Activated CD4-positive, alpha-beta T cell treated with anti-CD3 and anti-CD28 coated beads for 36 hours (primary cell): ENCODE measurements at regions not wholly inside any gene's neighbourhood (a gene's known extent, or its start where the extent isn't known, plus 50 kb on each side); places are given as distances from the start of the nearest gene placed in this dataset.

Source experiments
- ATAC-seq: fragments of 200-7000 bp; cut with Tn5 transposase; one replicate; pipeline ENCODE4 v1.10.0; 2021; ENCODE audit warnings: mild to moderate bottlenecking, moderate library complexity
- CTCF ChIA-PET: fragments of 350-600 bp; sonication (Branson Sonifier 250); formaldehyde crosslinking; loops from one replicate; lab custom pipeline; 2021; ENCODE audit warnings: antibody characterized with exemption; lab: Charles Lee
- POLR2A ChIA-PET: fragments of 350-600 bp; sonication (Branson Sonifier 250); formaldehyde crosslinking; loops from one replicate; lab custom pipeline; 2021; ENCODE audit warnings: antibody characterized with exemption, inconsistent platforms; lab: Charles Lee
- DNase-seq: peaks from one replicate; pipeline ENCODE4 v3.0.0-alpha.2; 2020
- H3K27ac Mint-ChIP-seq: one replicate; pipeline ENCODE4 v1.8.0; 2021; ENCODE audit warnings: mixed read lengths
- H3K27me3 Mint-ChIP-seq: one replicate; pipeline ENCODE4 v1.8.0; 2021; ENCODE audit warnings: mixed read lengths
- H3K36me3 Mint-ChIP-seq: one replicate; pipeline ENCODE4 v1.8.0; 2021; ENCODE audit warnings: low read depth, mixed read lengths
- H3K4me1 Mint-ChIP-seq: one replicate; pipeline ENCODE4 v1.8.0; 2021; ENCODE audit warnings: mixed read lengths
- H3K4me3 Mint-ChIP-seq: one replicate; pipeline ENCODE4 v1.8.0; 2021; ENCODE audit warnings: mild to moderate bottlenecking, moderate library complexity, mixed read lengths
- H3K9me3 Mint-ChIP-seq: one replicate; pipeline ENCODE4 v1.8.0; 2021; ENCODE audit warnings: low read depth, mixed read lengths
- intact Hi-C, 2 experiments: fragments of 100-400 bp; cut with DNase I in 1 of 2; cut with micrococcal nuclease in 1 of 2; formaldehyde crosslinking; loops; one replicate each; pipeline versions ENCODE4 v1.14.2 to v1.15.1; 2022 to 2024; cut with DNase I, micrococcal nuclease

- Mint-ChIP-seq H3K27me3 (no peaks in the 10 kb centered on the region), H3K36me3 (no peaks in the 10 kb centered on the region), H3K4me3 (no peak overlapping the region), H3K9me3 (no peaks in the 10 kb centered on the region), H3K27ac (no peak overlapping the region), H3K4me1 (no peaks in the 10 kb centered on the region)
- intact Hi-C loops: no loop called here
- CTCF ChIA-PET: no interaction called here
- DNase-seq: no peak
- no peak for ATAC-seq
- POLR2A ChIA-PET: no interaction called here
Observed at GRCh38 chr1:79374397-79374796, 367.9 kb upstream of the ADGRL4 start.

- DNase-seq (no peak), ATAC-seq (no peak)
- intact Hi-C loops: no loop called here
- POLR2A ChIA-PET: no interaction called here
- Mint-ChIP-seq H3K9me3 (no peaks in the 10 kb centered on the region), H3K27me3 (no peaks in the 10 kb centered on the region), H3K36me3 (no peaks in the 10 kb centered on the region), H3K27ac (no peak overlapping the region), H3K4me1 (no peaks in the 10 kb centered on the region), H3K4me3 (no peak overlapping the region)
- CTCF ChIA-PET: no interaction called here
Observed at GRCh38 chr1:79373481-79374125, 367.1 kb upstream of the ADGRL4 start.

DNA sequence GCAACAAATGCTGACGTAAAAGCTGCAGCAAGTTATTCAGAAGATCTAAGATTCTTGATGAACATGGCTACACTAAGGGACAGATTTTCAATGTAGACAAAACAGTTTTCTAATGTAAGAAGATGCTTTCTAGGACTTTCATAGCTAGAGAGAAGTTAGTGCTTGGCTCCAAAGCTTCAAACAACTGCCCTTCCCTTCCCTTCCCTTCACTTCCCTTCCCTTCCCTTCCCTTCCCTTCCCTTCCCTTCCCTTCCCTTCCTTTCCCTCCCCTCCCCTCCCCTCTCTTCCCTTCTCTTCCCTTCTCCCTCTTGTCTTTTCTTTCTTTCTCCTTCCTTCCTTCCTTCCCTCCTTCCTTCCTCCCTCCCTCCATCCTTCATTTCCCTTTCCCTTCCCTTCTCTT is 365.3 kb upstream of the ADGRL4 start:
- Mint-ChIP-seq H3K4me1 (no peaks in the 10 kb centered on the region), H3K4me3 (no peak overlapping the region), H3K9me3 (no peaks in the 10 kb centered on the region), H3K27ac (no peak overlapping the region), H3K27me3 (no peaks in the 10 kb centered on the region), H3K36me3 (no peaks in the 10 kb centered on the region)
- POLR2A ChIA-PET: no interaction called here
- no peak for DNase-seq
- ATAC-seq: no peak
- CTCF ChIA-PET: no interaction called here
- intact Hi-C loops: no loop called here

GRCh38 chr1:79369091-79369490 is 362.6 kb upstream of the ADGRL4 start:
- CTCF ChIA-PET: interaction anchor here (1.5 kb wide), 1 partner anchor 16 kb away, joined by 8 read pairs; no protein-coding TSS in a partner anchor
- no peaks in the 10 kb centered on the region for H3K27me3 Mint-ChIP-seq
- ATAC-seq (no peak), DNase-seq (no peak)
- no peak overlapping the region for H3K27ac Mint-ChIP-seq
- intact Hi-C loops: no loop called here
- H3K4me1 Mint-ChIP-seq: no peaks in the 10 kb centered on the region
- H3K36me3 Mint-ChIP-seq: no peaks in the 10 kb centered on the region
- H3K4me3 Mint-ChIP-seq: no peak overlapping the region
- POLR2A ChIA-PET: no interaction called here
- H3K9me3 Mint-ChIP-seq: no peaks in the 10 kb centered on the region

DNA sequence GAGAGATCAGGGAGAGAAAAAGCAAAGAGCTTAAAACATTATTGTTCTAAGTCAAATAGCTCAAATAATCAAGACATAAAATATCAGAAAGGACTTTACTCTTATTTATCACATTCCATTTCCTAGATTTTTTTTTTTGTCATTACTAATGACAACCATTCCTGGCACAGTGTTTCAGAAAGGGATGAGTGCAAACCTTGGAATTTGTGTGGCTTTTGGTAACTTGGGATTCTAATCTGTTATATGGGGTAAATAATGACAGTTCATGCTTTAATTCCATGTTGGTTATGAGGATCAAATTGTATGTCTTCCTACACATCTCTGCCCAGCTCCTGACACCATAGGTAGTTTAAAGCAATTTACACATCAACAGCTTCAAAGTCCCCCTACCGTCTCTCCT is 358.4 kb upstream of the ADGRL4 start:
- intact Hi-C loops: no loop called here
- no peaks in the 10 kb centered on the region for H3K4me1 Mint-ChIP-seq
- no peaks in the 10 kb centered on the region for H3K9me3 Mint-ChIP-seq
- no peaks in the 10 kb centered on the region for H3K27me3 Mint-ChIP-seq
- ChIA-PET POLR2A (no interaction called here), CTCF (no interaction called here)
- H3K27ac Mint-ChIP-seq: no peak overlapping the region
- H3K4me3 Mint-ChIP-seq: no peak overlapping the region
- no peaks in the 10 kb centered on the region for H3K36me3 Mint-ChIP-seq
- DNase-seq (no peak), ATAC-seq (no peak)

DNA sequence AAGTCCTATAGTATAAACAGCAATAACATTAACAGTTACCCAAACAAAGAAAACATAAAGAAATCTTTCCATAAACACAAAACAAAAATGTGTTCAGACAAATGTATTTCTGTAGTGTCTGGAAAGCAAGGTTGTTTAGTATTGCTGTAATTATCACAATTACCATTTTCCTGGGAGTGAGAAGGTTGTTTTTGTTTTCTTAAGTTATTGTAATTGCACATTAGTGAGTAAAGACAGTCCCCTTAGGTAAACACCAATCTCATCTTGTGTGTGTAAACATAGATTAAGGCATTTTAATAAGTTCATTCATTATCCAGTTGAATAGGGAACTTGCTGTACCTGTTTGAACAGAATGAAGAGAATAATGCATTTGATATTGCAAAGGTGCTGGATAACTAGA is 356.9 kb upstream of the ADGRL4 start:
- H3K27ac Mint-ChIP-seq: no peak overlapping the region
- no peak for ATAC-seq
- no peaks in the 10 kb centered on the region for H3K9me3 Mint-ChIP-seq
- intact Hi-C loops: no loop called here
- no peaks in the 10 kb centered on the region for H3K4me1 Mint-ChIP-seq
- H3K36me3 Mint-ChIP-seq: no peaks in the 10 kb centered on the region
- DNase-seq: no peak
- no peak overlapping the region for H3K4me3 Mint-ChIP-seq
- H3K27me3 Mint-ChIP-seq: no peaks in the 10 kb centered on the region
- POLR2A ChIA-PET: no interaction called here
- CTCF ChIA-PET: no interaction called here

- H3K27me3 Mint-ChIP-seq: no peaks in the 10 kb centered on the region
- no peaks in the 10 kb centered on the region for H3K9me3 Mint-ChIP-seq
- H3K36me3 Mint-ChIP-seq: no peaks in the 10 kb centered on the region
- no peaks in the 10 kb centered on the region for H3K4me1 Mint-ChIP-seq
- ChIA-PET CTCF (no interaction called here), POLR2A (no interaction called here)
- ATAC-seq (no peak), DNase-seq (no peak)
- H3K27ac Mint-ChIP-seq: no peak overlapping the region
- intact Hi-C loops: no loop called here
- H3K4me3 Mint-ChIP-seq: no peak overlapping the region
Observed at GRCh38 chr1:79362470-79362869, 355.9 kb upstream of the ADGRL4 start.

- POLR2A ChIA-PET: no interaction called here
- H3K4me3 Mint-ChIP-seq: no peak overlapping the region
- no peak for ATAC-seq
- DNase-seq: no peak
- no peaks in the 10 kb centered on the region for H3K4me1 Mint-ChIP-seq
- intact Hi-C loops: no loop called here
- H3K36me3 Mint-ChIP-seq: no peaks in the 10 kb centered on the region
- CTCF ChIA-PET: interaction anchor here (3.1 kb wide), 1 partner anchor 514 kb away, joined by 11 read pairs; no protein-coding TSS in a partner anchor
- no peak overlapping the region for H3K27ac Mint-ChIP-seq
- no peaks in the 10 kb centered on the region for H3K27me3 Mint-ChIP-seq
- no peaks in the 10 kb centered on the region for H3K9me3 Mint-ChIP-seq
Observed at GRCh38 chr1:79355090-79355489, 348.6 kb upstream of the ADGRL4 start.

GRCh38 chr1:79353224-79353623 is 346.7 kb upstream of the ADGRL4 start:
- no peaks in the 10 kb centered on the region for H3K36me3 Mint-ChIP-seq
- ATAC-seq (no peak), DNase-seq (peak; percentile 6)
- no peak overlapping the region for H3K27ac Mint-ChIP-seq
- POLR2A ChIA-PET: no interaction called here
- H3K4me1 Mint-ChIP-seq: no peaks in the 10 kb centered on the region
- H3K4me3 Mint-ChIP-seq: no peak overlapping the region
- CTCF ChIA-PET: interaction anchor here (0.7 to 3.1 kb wide), 4 partner anchors 15 to 514 kb away, joined by 3 to 11 read pairs (median 6); no protein-coding TSS in a partner anchor
- intact Hi-C loops: loop anchor here (1.0 to 5.0 kb wide), 3 partner anchors 514 to 736 kb away; no protein-coding TSS in a partner anchor
- no peaks in the 10 kb centered on the region for H3K9me3 Mint-ChIP-seq
- no peaks in the 10 kb centered on the region for H3K27me3 Mint-ChIP-seq

- H3K27me3 Mint-ChIP-seq: no peaks in the 10 kb centered on the region
- ATAC-seq (no peak), DNase-seq (no peak)
- H3K9me3 Mint-ChIP-seq: peaks cover 6% of the 10 kb centered on the region
- H3K4me1 Mint-ChIP-seq: no peaks in the 10 kb centered on the region
- ChIA-PET POLR2A (no interaction called here), CTCF (no interaction called here)
- intact Hi-C loops: no loop called here
- H3K36me3 Mint-ChIP-seq: no peaks in the 10 kb centered on the region
- no peak overlapping the region for H3K4me3 Mint-ChIP-seq
- H3K27ac Mint-ChIP-seq: no peak overlapping the region
Observed at GRCh38 chr1:79326875-79327274, 320.3 kb upstream of the ADGRL4 start.

- Mint-ChIP-seq H3K9me3 (peaks cover 6% of the 10 kb centered on the region), H3K27me3 (no peaks in the 10 kb centered on the region), H3K27ac (no peak overlapping the region), H3K4me1 (no peaks in the 10 kb centered on the region), H3K36me3 (no peaks in the 10 kb centered on the region), H3K4me3 (no peak overlapping the region)
- intact Hi-C loops: no loop called here
- ChIA-PET POLR2A (no interaction called here), CTCF (interaction anchor here (0.6 kb wide), 1 partner anchor 728 kb away, joined by 4 read pairs; no protein-coding TSS in a partner anchor)
- ATAC-seq (no peak), DNase-seq (no peak)
Observed at GRCh38 chr1:79325705-79326104, 319.2 kb upstream of the ADGRL4 start.

- CTCF ChIA-PET: interaction anchor here (0.6 kb wide), 2 partner anchors 47 to 727 kb away, joined by 3 to 4 read pairs; no protein-coding TSS in a partner anchor
- Mint-ChIP-seq H3K4me3 (no peak overlapping the region), H3K9me3 (peaks cover 6% of the 10 kb centered on the region), H3K4me1 (no peaks in the 10 kb centered on the region), H3K27me3 (no peaks in the 10 kb centered on the region), H3K27ac (no peak overlapping the region), H3K36me3 (no peaks in the 10 kb centered on the region)
- POLR2A ChIA-PET: no interaction called here
- ATAC-seq (no peak), DNase-seq (no peak)
- intact Hi-C loops: no loop called here
Observed at GRCh38 chr1:79325126-79325525, 318.6 kb upstream of the ADGRL4 start.
